ENCODE measurements at regions not wholly inside any gene's neighbourhood (a gene's known extent, or its start where the extent isn't known, plus 50 kb on each side); places are given as distances from the start of the nearest gene placed in this dataset.

DNA sequence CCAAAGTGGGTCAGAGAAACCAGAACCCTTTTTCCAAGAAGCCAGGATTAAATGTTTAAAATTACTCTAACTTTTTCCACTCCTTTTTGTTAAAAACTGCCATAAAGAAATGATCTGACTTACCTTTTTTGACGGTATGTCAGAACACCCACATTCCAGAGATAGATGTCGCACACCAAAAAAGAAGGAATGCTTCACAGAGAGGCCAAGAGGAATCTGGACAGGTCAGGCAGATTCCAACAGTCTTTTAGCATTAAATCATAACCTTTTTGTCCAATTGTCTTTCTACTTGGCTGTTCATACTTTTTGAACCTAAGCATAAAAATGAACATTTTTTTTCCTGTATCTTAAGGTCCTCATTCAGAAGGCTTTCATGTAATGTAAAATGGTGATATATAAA, 846.9 kb downstream of the NSUN3 start:
- TF ChIP-seq, protein P1, sequence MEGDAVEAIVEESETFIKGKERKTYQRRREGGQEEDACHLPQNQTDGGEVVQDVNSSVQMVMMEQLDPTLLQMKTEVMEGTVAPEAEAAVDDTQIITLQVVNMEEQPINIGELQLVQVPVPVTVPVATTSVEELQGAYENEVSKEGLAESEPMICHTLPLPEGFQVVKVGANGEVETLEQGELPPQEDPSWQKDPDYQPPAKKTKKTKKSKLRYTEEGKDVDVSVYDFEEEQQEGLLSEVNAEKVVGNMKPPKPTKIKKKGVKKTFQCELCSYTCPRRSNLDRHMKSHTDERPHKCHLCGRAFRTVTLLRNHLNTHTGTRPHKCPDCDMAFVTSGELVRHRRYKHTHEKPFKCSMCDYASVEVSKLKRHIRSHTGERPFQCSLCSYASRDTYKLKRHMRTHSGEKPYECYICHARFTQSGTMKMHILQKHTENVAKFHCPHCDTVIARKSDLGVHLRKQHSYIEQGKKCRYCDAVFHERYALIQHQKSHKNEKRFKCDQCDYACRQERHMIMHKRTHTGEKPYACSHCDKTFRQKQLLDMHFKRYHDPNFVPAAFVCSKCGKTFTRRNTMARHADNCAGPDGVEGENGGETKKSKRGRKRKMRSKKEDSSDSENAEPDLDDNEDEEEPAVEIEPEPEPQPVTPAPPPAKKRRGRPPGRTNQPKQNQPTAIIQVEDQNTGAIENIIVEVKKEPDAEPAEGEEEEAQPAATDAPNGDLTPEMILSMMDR (IDR thresholded peaks at IDR 0.05) = no peak
- no peak for TF ChIP-seq EZH2 (IDR thresholded peaks at IDR 0.05)

Measured in neural progenitor cell (in vitro differentiated cells).